Fibroblast of skin of left biceps (primary cell): ENCODE measurements at regions not wholly inside any gene's neighbourhood (a gene's known extent, or its start where the extent isn't known, plus 50 kb on each side); places are given as distances from the start of the nearest gene placed in this dataset.

Experiments used
- DNase-seq, 2 experiments: peaks; one replicate each; pipeline ENCODE4 v3.0.0-alpha.2; 2013; ENCODE audit warnings: low read depth in 2 of 2

GRCh38 chr2:114065731-114066130, 175.8 kb downstream of the ACTR3 start:
- no peak for DNase-seq

GRCh38 chr2:114066186-114066747, 176.4 kb downstream of the ACTR3 start:
- DNase-seq = no peak

- DNase-seq = no peak
Observed at GRCh38 chr2:114068438-114068837, 178.5 kb downstream of the ACTR3 start.

- DNase-seq = no peak
Observed at GRCh38 chr2:114076961-114077360, 187.1 kb downstream of the ACTR3 start.

- no peak for DNase-seq
Observed at GRCh38 chr2:114079366-114080004, 189.6 kb downstream of the ACTR3 start.

- no peak for DNase-seq
Observed at GRCh38 chr2:114082731-114083433, 193.0 kb downstream of the ACTR3 start.

- no peak for DNase-seq
Observed at GRCh38 chr2:114083717-114084387, 194.0 kb downstream of the ACTR3 start.

- no peak for DNase-seq
Observed at GRCh38 chr2:114085238-114085637, 195.3 kb downstream of the ACTR3 start.

GRCh38 chr2:114085992-114086391, 196.1 kb downstream of the ACTR3 start:
- no peak for DNase-seq

- no peak for DNase-seq
Observed at GRCh38 chr2:114089636-114090319, 199.9 kb downstream of the ACTR3 start.

GRCh38 chr2:114091010-114091409, 201.1 kb downstream of the ACTR3 start:
- no peak for DNase-seq

GRCh38 chr2:114108249-114108648, 218.4 kb downstream of the ACTR3 start:
- DNase-seq = no peak

GRCh38 chr2:114108824-114109416, 219.0 kb downstream of the ACTR3 start:
- no peak for DNase-seq

GRCh38 chr2:114111329-114111728, 221.4 kb downstream of the ACTR3 start:
- no peak for DNase-seq

- no peak for DNase-seq
Observed at GRCh38 chr2:114113518-114113917, 223.6 kb downstream of the ACTR3 start.

- no peak for DNase-seq
Observed at GRCh38 chr2:114118088-114118487, 228.2 kb downstream of the ACTR3 start.

- DNase-seq = no peak
Observed at GRCh38 chr2:114119862-114120261, 230.0 kb downstream of the ACTR3 start.

- DNase-seq = no peak
Observed at GRCh38 chr2:114122930-114123329, 233.0 kb downstream of the ACTR3 start.

GRCh38 chr2:114123925-114124324, 234.0 kb downstream of the ACTR3 start:
- DNase-seq = no peak

- no peak for DNase-seq
Observed at GRCh38 chr2:114127372-114127771, 237.5 kb downstream of the ACTR3 start.

GRCh38 chr2:114128263-114128662, 238.4 kb downstream of the ACTR3 start:
- no peak for DNase-seq

GRCh38 chr2:114128725-114129124, 238.8 kb downstream of the ACTR3 start:
- DNase-seq = no peak
